Glomerular endothelial cell (primary cell): ENCODE measurements at regions not wholly inside any gene's neighbourhood (a gene's known extent, or its start where the extent isn't known, plus 50 kb on each side); places are given as distances from the start of the nearest gene placed in this dataset.
"Not testable (repeated sequence)": the region's sequence is repeated elsewhere in the genome, so short reads cannot be mapped to it uniquely, and the experiment has no call there.

Experiments used
- DNase-seq: peaks from one replicate; pipeline ENCODE4 v3.0.0-alpha.2; 2011; ENCODE audit warnings: low read depth, low spot score; ENCODE audit errors: extremely low read depth

GRCh38 chr4:160375772-160376452 is 1273.0 kb downstream of the RAPGEF2 start:
- no peak for DNase-seq

GRCh38 chr4:160386846-160387245 is 1284.0 kb downstream of the RAPGEF2 start:
- no peak for DNase-seq

DNA sequence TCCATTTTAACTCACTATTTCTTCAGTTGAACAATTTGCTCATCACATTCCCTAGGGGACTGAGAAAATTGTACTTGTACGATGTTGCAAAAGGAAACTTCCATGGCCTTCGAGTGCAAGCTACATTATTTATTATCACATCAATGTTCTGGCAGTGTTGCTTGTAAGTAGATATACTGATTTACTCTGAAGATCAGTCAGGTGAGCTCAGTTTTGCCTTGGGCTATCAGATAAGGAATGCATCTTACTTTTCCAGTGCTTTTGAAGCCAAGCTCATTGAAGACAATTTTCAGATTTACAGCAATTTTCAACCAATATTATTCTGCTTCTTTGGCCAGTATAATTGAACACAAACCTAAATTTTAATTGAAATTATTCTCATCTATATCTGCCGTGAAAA is 1296.9 kb downstream of the RAPGEF2 start:
- DNase-seq: no peak

DNA sequence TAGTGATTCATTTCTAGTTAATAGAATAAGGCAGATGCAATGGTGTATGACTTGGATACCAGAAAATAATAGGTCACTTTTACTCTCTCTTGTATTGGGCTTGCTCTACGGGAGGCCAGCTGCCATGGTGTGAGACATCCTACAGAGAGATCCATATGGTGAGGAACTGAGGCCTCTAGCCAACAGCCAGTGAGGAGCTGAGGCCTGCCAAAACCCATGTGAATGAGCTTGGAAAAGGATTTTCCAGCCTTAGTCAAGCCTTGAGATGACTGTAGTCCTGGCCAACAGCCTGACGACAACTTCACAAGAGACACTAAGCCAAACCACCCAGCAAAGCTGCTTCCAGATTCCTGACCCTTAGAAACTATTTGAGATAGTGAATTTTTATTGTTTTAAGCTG is 1300.2 kb downstream of the RAPGEF2 start:
- DNase-seq: no peak

- no peak for DNase-seq
Observed at GRCh38 chr4:160406263-160406825, 1303.5 kb downstream of the RAPGEF2 start.

GRCh38 chr4:160414496-160414895 is 1311.6 kb downstream of the RAPGEF2 start:
- no peak for DNase-seq

- no peak for DNase-seq
Observed at GRCh38 chr4:160423879-160424451, 1321.1 kb downstream of the RAPGEF2 start.

- no peak for DNase-seq
Observed at GRCh38 chr4:160426233-160426632, 1323.4 kb downstream of the RAPGEF2 start.

- DNase-seq: no peak
Observed at GRCh38 chr4:160450876-160451275, 1348.0 kb downstream of the RAPGEF2 start.

DNA sequence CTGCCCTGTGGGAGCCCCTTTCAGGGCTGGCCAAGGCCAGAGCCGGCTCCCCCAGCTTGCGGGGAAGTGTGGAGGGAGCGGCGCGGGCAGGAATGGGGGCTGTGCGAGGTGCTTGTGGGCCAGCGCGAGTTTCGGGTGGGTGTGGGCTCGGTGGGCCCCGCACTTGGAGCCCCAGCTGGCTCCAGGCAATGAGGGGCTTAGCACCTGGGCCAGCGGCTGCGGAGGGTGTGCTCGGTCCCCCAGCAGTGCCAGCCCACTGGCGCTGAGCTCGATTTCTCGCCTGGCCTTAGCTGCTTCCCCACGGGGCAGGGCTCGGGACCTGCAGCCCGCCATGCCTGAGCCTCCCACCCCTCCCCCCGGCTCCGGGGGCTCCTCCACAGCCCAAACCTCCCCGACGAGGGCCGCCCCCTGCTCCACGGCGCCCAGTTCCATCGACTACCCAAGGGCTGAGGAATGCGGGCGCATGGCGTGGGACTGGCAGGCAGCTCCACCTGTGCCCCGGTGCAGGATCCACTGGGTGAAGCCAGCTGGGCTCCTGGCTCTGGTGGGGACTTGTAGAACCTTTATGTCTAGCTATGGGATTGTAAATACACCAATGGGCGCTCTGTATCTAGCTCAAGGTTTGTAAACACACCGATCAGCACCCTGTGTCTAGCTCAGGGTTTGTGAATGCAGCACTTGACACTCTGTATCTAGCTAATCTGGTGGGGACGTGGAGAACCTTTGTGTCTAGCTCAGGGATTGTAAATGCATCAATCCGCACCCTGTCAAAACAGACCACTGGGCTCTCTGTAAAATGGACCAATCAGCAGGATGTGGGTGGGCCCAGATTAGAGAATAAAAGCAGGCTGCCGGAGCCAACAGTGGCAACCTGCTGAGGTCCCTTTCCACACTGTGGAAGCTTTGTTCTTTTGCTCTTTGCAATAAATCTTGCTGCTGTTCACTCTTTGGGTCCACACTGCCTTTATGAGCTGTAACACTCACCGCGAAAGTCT is 1379.1 kb downstream of the RAPGEF2 start:
- DNase-seq: not testable (repeated sequence)

- no peak for DNase-seq
Observed at GRCh38 chr4:160485071-160485687, 1382.3 kb downstream of the RAPGEF2 start.

GRCh38 chr4:160492181-160492580 is 1389.3 kb downstream of the RAPGEF2 start:
- DNase-seq: no peak

DNA sequence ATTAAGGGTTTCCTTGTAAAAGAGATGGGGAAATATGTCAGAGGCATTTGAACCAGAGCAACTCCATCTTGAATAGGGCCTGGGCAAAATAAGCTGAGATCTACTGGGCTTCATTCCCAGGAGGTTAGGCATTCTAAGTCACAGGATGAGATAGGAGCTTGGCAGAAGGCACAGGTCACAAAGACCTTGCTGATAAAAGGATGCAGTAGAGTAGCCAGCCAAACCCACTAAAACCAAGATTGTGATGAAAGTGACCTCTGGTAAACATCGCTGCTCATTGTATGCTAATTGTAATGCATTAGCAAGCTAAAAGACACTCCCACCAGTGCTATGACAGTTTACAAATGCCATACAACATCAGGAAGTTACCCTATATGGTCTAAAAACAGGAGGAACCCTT is 1390.3 kb downstream of the RAPGEF2 start:
- no peak for DNase-seq

DNA sequence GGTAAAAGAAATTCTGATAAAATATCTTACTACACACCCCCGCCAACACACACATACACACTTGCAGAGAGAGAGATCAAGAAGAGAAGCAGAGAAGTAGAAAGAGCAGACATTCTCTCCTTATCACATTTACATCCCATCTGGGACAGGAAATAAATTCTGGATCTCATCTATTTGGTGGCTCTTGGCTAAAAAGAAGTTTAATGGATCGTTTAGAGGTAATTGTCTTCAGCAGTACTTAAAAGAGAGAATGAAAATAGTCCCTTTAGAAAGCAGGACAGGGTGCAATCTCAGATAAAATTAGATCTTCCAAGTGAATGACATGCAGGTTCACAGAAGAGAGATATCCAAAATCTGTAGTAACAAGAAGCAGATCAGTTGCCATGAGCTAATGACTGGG is 1392.5 kb downstream of the RAPGEF2 start:
- no peak for DNase-seq

- no peak for DNase-seq
Observed at GRCh38 chr4:160498211-160498610, 1395.3 kb downstream of the RAPGEF2 start.

GRCh38 chr4:160505724-160506123 is 1402.8 kb downstream of the RAPGEF2 start:
- no peak for DNase-seq

DNA sequence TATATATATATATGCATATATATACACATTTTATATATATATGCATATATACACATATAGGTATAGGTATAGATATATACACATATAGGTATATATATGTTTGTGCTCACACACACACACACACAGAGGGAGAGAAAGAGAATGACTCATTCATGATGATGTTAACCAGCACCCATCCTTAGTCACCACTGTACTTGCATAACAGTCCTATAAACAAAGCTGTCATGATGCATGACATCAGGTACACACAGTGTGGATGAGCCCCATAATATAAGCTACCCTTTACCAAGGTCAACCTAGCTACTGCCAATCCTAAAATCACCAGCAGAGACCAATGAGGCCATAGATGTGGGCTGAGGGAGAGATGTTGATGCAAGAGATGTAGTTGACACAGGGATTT is 1408.0 kb downstream of the RAPGEF2 start:
- DNase-seq: no peak

DNA sequence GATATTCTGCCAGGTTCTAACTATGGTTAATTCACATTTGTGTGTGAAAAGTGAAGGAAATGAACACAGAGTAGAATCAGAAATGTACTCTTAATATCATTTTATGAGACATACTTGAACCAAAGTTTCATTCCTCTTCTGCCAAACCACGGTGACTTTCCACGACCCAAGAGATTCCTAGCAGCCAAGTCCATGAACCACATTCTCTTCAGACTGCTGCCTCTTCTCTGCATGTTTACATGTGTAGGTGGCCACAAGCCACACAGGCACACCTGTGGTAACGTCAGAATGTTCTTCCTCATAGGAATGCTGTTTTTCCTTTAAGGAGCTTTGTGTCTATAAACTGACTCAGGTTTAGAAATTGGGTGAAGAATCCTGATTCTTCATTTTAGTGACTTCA is 1411.2 kb downstream of the RAPGEF2 start:
- DNase-seq: no peak

DNA sequence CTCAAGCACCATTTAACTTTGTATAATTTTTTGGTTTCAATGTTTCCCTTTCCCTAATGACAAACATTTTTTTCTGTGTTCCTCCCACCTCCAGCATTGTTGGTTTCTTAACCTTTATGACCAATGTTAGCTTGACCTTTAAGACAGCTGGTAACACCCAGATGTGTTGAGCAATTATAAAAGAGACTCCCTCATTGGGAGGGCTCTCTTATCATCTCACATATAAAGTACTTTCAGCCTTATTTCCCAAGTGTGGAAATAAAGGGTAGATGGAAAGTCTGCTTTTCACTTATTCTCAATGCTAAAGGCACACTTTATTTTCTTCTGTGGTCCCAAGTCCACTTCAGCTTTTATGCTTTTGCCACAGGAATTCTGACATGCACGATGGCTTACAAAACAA is 1420.4 kb downstream of the RAPGEF2 start:
- no peak for DNase-seq

DNA sequence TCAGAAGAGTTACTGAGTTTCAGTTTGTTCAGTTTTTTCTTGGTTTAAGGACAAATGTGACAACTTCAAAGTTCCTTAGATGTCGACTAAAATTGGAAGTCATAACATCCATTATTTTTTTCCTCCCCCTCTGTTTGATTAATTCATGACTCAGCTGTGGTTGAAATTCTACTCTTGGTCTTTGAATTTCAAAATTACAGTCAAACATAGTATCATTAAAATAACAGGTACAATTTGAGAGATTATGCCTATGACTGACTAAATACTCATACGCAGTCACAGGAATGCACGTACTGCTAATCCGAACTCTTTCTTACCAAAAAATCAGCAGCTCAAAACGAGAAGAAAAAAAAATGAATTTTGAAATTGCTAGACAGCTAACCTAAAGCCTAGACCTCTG is 1434.8 kb downstream of the RAPGEF2 start:
- DNase-seq: no peak

GRCh38 chr4:160546201-160546600 is 1443.3 kb downstream of the RAPGEF2 start:
- no peak for DNase-seq
